Hepatocyte (in vitro differentiated cells): ENCODE measurements at regions not wholly inside any gene's neighbourhood (a gene's known extent, or its start where the extent isn't known, plus 50 kb on each side); places are given as distances from the start of the nearest gene placed in this dataset.

Experiments used
- DNase-seq: peaks from one replicate; pipeline ENCODE4 v3.0.0-alpha.2; 2016; ENCODE audit warnings: low spot score
- H2AFZ ChIP-seq: fragments of 200-600 bp; sonication (generic); 2 replicates; pipeline ENCODE4 v1.6.0; 2016; ENCODE audit warnings: antibody characterized with exemption, mild to moderate bottlenecking
- H3K27ac ChIP-seq: fragments of 200-600 bp; sonication (generic); 2 replicates; pipeline ENCODE4 v1.5.1; 2016; ENCODE audit warnings: mild to moderate bottlenecking
- H3K27me3 ChIP-seq: fragments of 200-600 bp; sonication (generic); 2 replicates; pipeline ENCODE4 v1.6.1; 2016
- H3K36me3 ChIP-seq: fragments of 200-600 bp; sonication (generic); replicated peaks from 2 replicates; pipeline ENCODE4 v1.5.1; 2016; ENCODE audit warnings: low read depth; ENCODE audit not compliant: insufficient read depth
- H3K4me1 ChIP-seq: fragments of 200-600 bp; sonication (generic); 2 replicates; pipeline ENCODE4 v1.5.1; 2016; ENCODE audit warnings: mild to moderate bottlenecking, moderate library complexity; ENCODE audit not compliant: insufficient read depth
- H3K4me2 ChIP-seq: fragments of 200-600 bp; sonication (generic); 2 replicates; pipeline ENCODE4 v1.6.0; 2016
- H3K4me3 ChIP-seq: fragments of 200-600 bp; sonication (generic); 2 replicates; pipeline ENCODE4 v1.5.1; 2016; ENCODE audit warnings: mild to moderate bottlenecking
- H3K79me2 ChIP-seq: fragments of 200-600 bp; sonication (generic); 2 replicates; pipeline ENCODE4 v1.6.0; 2017; ENCODE audit warnings: mild to moderate bottlenecking
- H3K9me2 ChIP-seq: fragments of 200-600 bp; sonication (generic); replicated peaks from 2 replicates; pipeline ENCODE4 v1.6.0; 2017; ENCODE audit warnings: mild to moderate bottlenecking; ENCODE audit not compliant: insufficient read depth
- H3K9me3 ChIP-seq: fragments of 200-600 bp; sonication (generic); 2 replicates; pipeline ENCODE4 v1.5.1; 2016; ENCODE audit warnings: low read depth, mild to moderate bottlenecking
- H4K20me1 ChIP-seq: fragments of 200-600 bp; sonication (generic); 2 replicates; pipeline ENCODE4 v1.6.0; 2016; ENCODE audit warnings: mild to moderate bottlenecking; ENCODE audit not compliant: insufficient read depth, poor library complexity, severe bottlenecking
- CTCF ChIP-seq: fragments of 200-600 bp; sonication (generic); IDR thresholded peaks from 2 replicates; pipeline ENCODE4 v1.5.1; 2016; ENCODE audit warnings: antibody characterized with exemption, mild to moderate bottlenecking; ENCODE audit not compliant: poor library complexity
- EZH2 ChIP-seq: fragments of 200-600 bp; sonication (generic); IDR thresholded peaks from 2 replicates; pipeline ENCODE4 v1.6.1; 2016; ENCODE audit warnings: antibody characterized with exemption, mild to moderate bottlenecking, borderline replicate concordance
- EZH2phosphoT487 ChIP-seq: fragments of 200-600 bp; sonication (generic); IDR thresholded peaks from one replicate; pipeline ENCODE4 v1.6.1; 2018; ENCODE audit warnings: antibody characterized with exemption, mild to moderate bottlenecking, low read depth, moderate library complexity; ENCODE audit not compliant: unreplicated experiment, severe bottlenecking
- WGBS: methylation state at CpG from one replicate; pipeline ENCODE4 v1.1.6; 2016; ENCODE audit warnings: low lambda C conversion rate; ENCODE audit errors: missing lambda C conversion rate; 5-methylcytosine and 5-hydroxymethylcytosine counted together

DNA sequence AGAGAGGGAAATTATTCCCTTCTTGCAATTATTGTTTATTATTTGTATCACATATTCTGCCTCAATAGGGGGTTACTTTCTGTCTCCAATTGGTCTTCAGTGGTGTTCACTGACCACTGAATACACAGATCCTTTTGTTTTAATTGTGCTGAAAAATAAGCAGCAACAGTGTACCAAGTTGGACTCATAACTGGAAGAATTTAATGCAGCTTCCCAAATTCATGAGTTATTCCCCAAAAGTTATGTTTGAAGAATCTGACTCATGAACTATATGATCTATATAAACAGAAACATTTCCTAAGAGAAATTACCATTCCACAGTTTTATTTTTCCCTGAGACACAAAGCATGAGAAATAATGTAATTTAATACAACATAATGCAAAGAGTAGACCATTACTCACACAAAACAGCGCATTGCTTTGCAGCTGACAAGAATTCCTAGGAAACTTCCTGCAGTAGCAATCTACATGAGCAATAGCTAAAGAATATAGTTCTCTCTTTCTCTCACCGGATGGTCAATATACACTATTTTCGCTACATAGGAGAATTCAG, 479.2 kb downstream of the HTR7 start:
- Histone ChIP-seq H3K4me2 (no peak overlapping the region), H4K20me1 (no peaks in the 10 kb centered on the region), H3K36me3 (no peaks in the 10 kb centered on the region), H3K4me3 (no peak overlapping the region), H3K9me3 (no peaks in the 10 kb centered on the region), H3K27me3 (no peaks in the 10 kb centered on the region), H3K27ac (no peak overlapping the region), H2AFZ (no peak overlapping the region), H3K9me2 (no peaks in the 10 kb centered on the region), H3K4me1 (no peaks in the 10 kb centered on the region), H3K79me2 (no peaks in the 10 kb centered on the region)
- no peak for DNase-seq
- WGBS: 91% methylated on average over 3 of the region's 3 CpGs
- no peak for TF ChIP-seq EZH2phosphoT487
- no peak for TF ChIP-seq CTCF

DNA sequence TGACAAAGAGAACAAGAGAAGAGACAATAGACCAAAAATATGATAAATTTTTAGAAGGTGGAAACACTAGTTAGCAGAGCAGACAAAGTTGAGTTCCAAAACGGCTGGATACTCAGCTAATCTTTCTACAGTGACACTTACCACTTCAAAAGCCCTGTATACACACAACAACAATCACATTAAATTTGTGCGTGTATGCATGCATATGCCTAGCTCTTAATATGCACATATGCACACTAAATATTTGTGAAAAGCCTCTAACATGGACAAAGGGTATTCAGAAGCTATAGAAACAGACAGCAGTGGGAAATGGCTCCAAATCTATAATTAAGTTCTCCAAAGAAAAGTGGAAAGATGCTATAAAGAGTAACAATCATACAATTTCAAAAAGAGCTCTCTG, 476.4 kb downstream of the HTR7 start:
- TF ChIP-seq EZH2 (no peak), CTCF (no peak), EZH2phosphoT487 (no peak)
- no peak overlapping the region for H3K4me2 ChIP-seq
- no peaks in the 10 kb centered on the region for H4K20me1 ChIP-seq
- no peaks in the 10 kb centered on the region for H3K36me3 ChIP-seq
- H3K4me3 ChIP-seq: no peak overlapping the region
- H3K27ac ChIP-seq: no peak overlapping the region
- no peaks in the 10 kb centered on the region for H3K9me3 ChIP-seq
- H3K4me1 ChIP-seq: no peaks in the 10 kb centered on the region
- H3K27me3 ChIP-seq: no peaks in the 10 kb centered on the region
- DNase-seq: no peak
- no peaks in the 10 kb centered on the region for H3K79me2 ChIP-seq
- no peak overlapping the region for H2AFZ ChIP-seq
- 68% methylated on average over 2 of the region's 2 CpGs for WGBS
- no peaks in the 10 kb centered on the region for H3K9me2 ChIP-seq

DNA sequence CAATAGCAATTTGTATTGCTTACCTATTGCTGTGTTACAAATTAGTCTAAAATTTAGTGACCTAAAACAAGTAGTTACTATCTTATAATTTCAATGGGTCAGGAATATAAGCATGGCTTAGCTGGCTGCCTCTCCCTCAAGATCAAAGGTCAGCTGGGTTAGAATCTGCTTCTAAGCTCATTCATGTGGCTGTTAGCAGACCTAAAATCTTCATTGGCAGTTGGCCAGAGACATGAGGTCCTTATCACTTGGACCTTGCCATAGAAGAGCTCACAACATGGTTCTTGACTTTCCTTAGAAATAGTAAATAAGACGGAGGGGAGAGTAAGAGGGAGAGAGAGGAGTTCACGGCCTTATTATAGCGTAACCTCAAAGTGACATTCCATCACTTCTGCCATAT, 468.0 kb downstream of the HTR7 start:
- Histone ChIP-seq H3K36me3 (no peaks in the 10 kb centered on the region), H3K27ac (no peak overlapping the region), H3K4me3 (no peak overlapping the region), H4K20me1 (no peaks in the 10 kb centered on the region), H3K9me2 (no peaks in the 10 kb centered on the region), H3K4me2 (no peak overlapping the region), H3K9me3 (no peaks in the 10 kb centered on the region), H3K27me3 (no peaks in the 10 kb centered on the region), H3K79me2 (no peaks in the 10 kb centered on the region), H2AFZ (no peak overlapping the region), H3K4me1 (no peaks in the 10 kb centered on the region)
- peak; percentile 27 for DNase-seq
- WGBS: 82% methylated on average over 3 of the region's 3 CpGs
- TF ChIP-seq CTCF (no peak), EZH2 (no peak), EZH2phosphoT487 (no peak)

DNA sequence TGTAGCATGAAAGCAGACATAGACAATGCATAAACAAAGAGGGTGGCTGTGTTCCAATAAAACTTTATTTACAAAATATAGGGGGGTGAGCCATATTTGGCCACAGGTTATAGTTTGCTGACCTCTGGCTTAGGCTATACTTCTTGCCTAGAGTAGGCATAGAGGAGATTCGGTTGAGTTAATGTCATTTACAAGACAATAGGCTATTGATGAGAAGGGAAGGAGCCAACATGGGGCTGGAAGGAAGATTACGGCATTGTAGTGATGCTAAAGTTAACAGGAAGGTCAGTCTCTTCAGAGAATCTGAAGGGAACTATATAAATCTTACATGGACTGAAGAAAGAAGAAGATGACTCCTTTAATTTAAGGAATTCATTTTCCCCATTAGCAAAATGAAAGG, 463.5 kb downstream of the HTR7 start:
- H3K4me3 ChIP-seq: no peak overlapping the region
- H2AFZ ChIP-seq: no peak overlapping the region
- H3K4me2 ChIP-seq: no peak overlapping the region
- no peaks in the 10 kb centered on the region for H3K27me3 ChIP-seq
- H3K79me2 ChIP-seq: no peaks in the 10 kb centered on the region
- WGBS: 62% methylated on average over 2 of the region's 2 CpGs
- DNase-seq: no peak
- no peaks in the 10 kb centered on the region for H3K36me3 ChIP-seq
- peaks cover 9% of the 10 kb centered on the region for H3K4me1 ChIP-seq
- no peak overlapping the region for H3K27ac ChIP-seq
- no peaks in the 10 kb centered on the region for H3K9me2 ChIP-seq
- no peaks in the 10 kb centered on the region for H4K20me1 ChIP-seq
- H3K9me3 ChIP-seq: no peaks in the 10 kb centered on the region
- TF ChIP-seq CTCF: no peak
- no peak for TF ChIP-seq EZH2phosphoT487
- TF ChIP-seq EZH2: no peak
